Glutamatergic neuron (in vitro differentiated cells): ENCODE measurements at regions not wholly inside any gene's neighbourhood (a gene's known extent, or its start where the extent isn't known, plus 50 kb on each side); places are given as distances from the start of the nearest gene placed in this dataset.

Source experiments
- DNase-seq: peaks from one replicate; pipeline ENCODE4 v3.0.0; 2022
- H3K27ac Mint-ChIP-seq: one replicate; pipeline ENCODE4 v1.8.0; 2020; ENCODE audit warnings: mild to moderate bottlenecking, mixed read lengths, inconsistent platforms; ENCODE audit not compliant: unreplicated experiment
- H3K27me3 Mint-ChIP-seq: one replicate; pipeline ENCODE4 v1.8.0; 2020; ENCODE audit warnings: mild to moderate bottlenecking, moderate library complexity, mixed read lengths, inconsistent platforms; ENCODE audit not compliant: unreplicated experiment
- H3K36me3 Mint-ChIP-seq: one replicate; pipeline ENCODE4 v1.8.0; 2020; ENCODE audit warnings: mild to moderate bottlenecking, mixed read lengths, inconsistent platforms; ENCODE audit not compliant: unreplicated experiment
- H3K4me1 Mint-ChIP-seq: one replicate; pipeline ENCODE4 v1.8.0; 2020; ENCODE audit warnings: mild to moderate bottlenecking, low read depth, mixed read lengths, inconsistent platforms; ENCODE audit not compliant: unreplicated experiment
- H3K4me3 Mint-ChIP-seq: one replicate; pipeline ENCODE4 v1.8.0; 2020; ENCODE audit warnings: mild to moderate bottlenecking, mixed read lengths, inconsistent platforms; ENCODE audit not compliant: unreplicated experiment
- H3K9me3 Mint-ChIP-seq: one replicate; pipeline ENCODE4 v1.8.0; 2020; ENCODE audit warnings: mild to moderate bottlenecking, moderate library complexity, mixed read lengths, inconsistent platforms; ENCODE audit not compliant: unreplicated experiment
- TF ChIP-seq, protein P1 (sequence below): fragments of 200-600 bp; sonication (generic); IDR thresholded peaks from one replicate; pipeline ENCODE4 v1.5.0; 2021; ENCODE audit not compliant: partially characterized antibody, unreplicated experiment

DNA sequence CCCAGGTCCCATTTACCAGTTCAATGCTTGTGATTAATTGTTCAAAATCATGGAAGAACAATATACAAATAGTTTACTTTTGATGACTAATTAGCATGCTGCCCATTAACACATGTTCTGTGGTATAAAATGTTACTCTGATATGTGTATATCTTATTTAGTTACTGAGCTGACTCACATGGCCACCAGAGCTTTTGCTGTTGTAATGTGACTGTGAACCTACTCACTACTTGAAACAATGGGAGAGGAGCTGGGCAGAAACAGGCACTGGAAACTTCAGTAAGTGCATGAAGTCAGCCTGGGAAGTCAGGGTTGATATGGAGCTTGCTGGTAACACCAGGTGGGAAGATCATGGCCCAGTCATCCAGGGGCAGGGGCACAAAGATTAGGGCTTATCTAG, 72.7 kb upstream of the MAD2L1 start:
- H3K27me3 Mint-ChIP-seq = peaks cover 2% of the 10 kb centered on the region
- no peaks in the 10 kb centered on the region for H3K9me3 Mint-ChIP-seq
- TF ChIP-seq, protein P1, sequence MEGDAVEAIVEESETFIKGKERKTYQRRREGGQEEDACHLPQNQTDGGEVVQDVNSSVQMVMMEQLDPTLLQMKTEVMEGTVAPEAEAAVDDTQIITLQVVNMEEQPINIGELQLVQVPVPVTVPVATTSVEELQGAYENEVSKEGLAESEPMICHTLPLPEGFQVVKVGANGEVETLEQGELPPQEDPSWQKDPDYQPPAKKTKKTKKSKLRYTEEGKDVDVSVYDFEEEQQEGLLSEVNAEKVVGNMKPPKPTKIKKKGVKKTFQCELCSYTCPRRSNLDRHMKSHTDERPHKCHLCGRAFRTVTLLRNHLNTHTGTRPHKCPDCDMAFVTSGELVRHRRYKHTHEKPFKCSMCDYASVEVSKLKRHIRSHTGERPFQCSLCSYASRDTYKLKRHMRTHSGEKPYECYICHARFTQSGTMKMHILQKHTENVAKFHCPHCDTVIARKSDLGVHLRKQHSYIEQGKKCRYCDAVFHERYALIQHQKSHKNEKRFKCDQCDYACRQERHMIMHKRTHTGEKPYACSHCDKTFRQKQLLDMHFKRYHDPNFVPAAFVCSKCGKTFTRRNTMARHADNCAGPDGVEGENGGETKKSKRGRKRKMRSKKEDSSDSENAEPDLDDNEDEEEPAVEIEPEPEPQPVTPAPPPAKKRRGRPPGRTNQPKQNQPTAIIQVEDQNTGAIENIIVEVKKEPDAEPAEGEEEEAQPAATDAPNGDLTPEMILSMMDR = no peak
- H3K27ac Mint-ChIP-seq = no peak overlapping the region
- H3K4me1 Mint-ChIP-seq = no peaks in the 10 kb centered on the region
- peaks cover 7% of the 10 kb centered on the region for H3K36me3 Mint-ChIP-seq
- no peak overlapping the region for H3K4me3 Mint-ChIP-seq
- no peak for DNase-seq

DNA sequence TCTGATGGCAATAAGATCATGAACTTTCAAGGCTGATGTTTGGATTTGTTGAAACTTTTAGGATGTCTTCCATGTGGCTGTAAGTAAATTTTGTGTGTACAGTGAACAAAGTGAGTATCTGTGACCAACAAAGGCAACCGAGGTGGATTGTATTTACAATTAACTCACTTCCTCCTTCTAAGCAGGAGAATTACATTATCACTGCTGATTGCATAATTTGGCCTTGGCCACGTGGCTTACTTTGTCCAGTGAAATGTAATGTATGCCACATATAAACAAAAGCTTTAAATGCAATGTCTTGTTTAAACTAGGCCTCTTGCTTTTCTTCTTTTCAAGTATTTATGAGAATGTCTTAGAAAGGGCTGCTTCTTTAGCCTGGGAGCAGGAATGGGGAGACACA, 66.3 kb upstream of the MAD2L1 start:
- DNase-seq = no peak
- Mint-ChIP-seq H3K36me3 (no peaks in the 10 kb centered on the region), H3K27me3 (no peaks in the 10 kb centered on the region), H3K27ac (no peak overlapping the region), H3K4me3 (no peak overlapping the region), H3K9me3 (peaks cover 1% of the 10 kb centered on the region), H3K4me1 (no peaks in the 10 kb centered on the region)
- TF ChIP-seq, protein P1 = no peak

DNA sequence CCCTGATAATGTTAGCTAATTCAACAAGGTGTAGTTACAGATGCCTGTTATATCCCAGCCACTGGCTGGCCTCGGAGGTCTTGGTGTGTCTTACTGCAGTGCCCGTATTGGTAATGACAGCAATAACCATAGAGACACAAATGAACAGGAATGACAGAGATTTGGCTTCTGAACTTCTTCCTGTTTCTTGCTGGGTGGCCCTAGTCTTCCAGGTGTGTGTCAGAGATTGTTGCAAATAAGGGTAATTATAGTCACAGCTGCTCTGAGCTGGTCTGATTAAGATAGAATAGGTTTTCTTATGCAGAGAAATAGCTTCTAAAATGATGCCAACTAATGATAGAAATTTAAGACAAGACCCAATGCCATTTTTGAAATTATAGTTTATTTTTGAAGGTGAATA, 64.1 kb upstream of the MAD2L1 start:
- Mint-ChIP-seq H3K4me3 (no peak overlapping the region), H3K9me3 (peaks cover 1% of the 10 kb centered on the region), H3K27ac (no peak overlapping the region), H3K4me1 (no peaks in the 10 kb centered on the region), H3K36me3 (no peaks in the 10 kb centered on the region), H3K27me3 (no peaks in the 10 kb centered on the region)
- TF ChIP-seq, protein P1 = no peak
- DNase-seq = no peak
